HG02981 (cell line): ENCODE measurements at regions not wholly inside any gene's neighbourhood (a gene's known extent, or its start where the extent isn't known, plus 50 kb on each side); places are given as distances from the start of the nearest gene placed in this dataset.

Experiments
- ATAC-seq: cut with Tn5 transposase; IDR thresholded peaks from one replicate; pipeline ENCODE4 v1.9.1; 2021; ENCODE audit warnings: mild to moderate bottlenecking, moderate library complexity; ENCODE audit not compliant: unreplicated experiment

GRCh38 chr14:28709571-28710305 is 56.8 kb upstream of the FOXG1 start:
- ATAC-seq: no peak
